ENCODE measurements at regions not wholly inside any gene's neighbourhood (a gene's known extent, or its start where the extent isn't known, plus 50 kb on each side); places are given as distances from the start of the nearest gene placed in this dataset.

DNA sequence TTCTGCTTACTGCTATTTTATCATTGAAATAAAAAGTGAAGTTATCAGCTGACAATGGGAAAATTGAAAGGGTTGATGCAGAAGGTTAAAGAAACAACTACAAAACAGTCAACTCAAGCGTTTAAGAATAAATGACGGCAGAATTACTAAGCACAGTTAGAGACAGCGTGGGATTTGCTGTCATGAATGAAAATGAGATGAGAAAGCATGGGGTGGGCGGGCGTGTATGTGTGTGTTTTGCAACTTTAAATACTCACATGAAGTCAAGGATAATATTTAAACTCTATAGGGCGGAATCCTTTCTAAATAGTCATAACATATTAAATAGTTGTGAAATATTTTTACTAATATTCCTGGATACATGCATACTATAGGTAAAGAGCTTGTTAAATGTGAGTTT, 450.8 kb downstream of the ETV1 start:
- ChIA-PET RAD21 (ENCODE audit: low non-redundant PET in 1 of 2, low total read pairs in 2 of 2, uncharacterized antibody in 2 of 2, unreplicated experiment in 2 of 2) (no interaction called here), CTCF (no interaction called here), POLR2A (no interaction called here)
- H4K20me1 ChIP-seq (ENCODE audit: insufficient read depth) = no peaks in the 10 kb centered on the region
- H3K4me1 ChIP-seq (ENCODE audit: control insufficient read depth in 1 of 2, insufficient read depth in 2 of 2, low read length in 2 of 2) = no peaks in the 10 kb centered on the region
- intact Hi-C loops (cut with micrococcal nuclease) = no loop called here
- no peaks in the 10 kb centered on the region for H3K9me3 ChIP-seq (ENCODE audit: control insufficient read depth in 1 of 2, insufficient read depth in 1 of 2, low read depth in 1 of 2, low read length in 2 of 2)
- H3K79me2 ChIP-seq (ENCODE audit: insufficient read depth, low read length) = no peaks in the 10 kb centered on the region
- no peak overlapping the region for H3K27ac ChIP-seq (ENCODE audit: low read depth, low read length)
- no peaks in the 10 kb centered on the region for H3K36me3 ChIP-seq (ENCODE audit: control insufficient read depth in 1 of 2, insufficient read depth in 2 of 2, low read length in 2 of 2)
- BruUV-seq (replicated peaks) = no TSS peak
- no peak overlapping the region for H3K4me2 ChIP-seq (ENCODE audit: low read length)
- no peak for TF ChIP-seq POLR2A (IDR thresholded peaks at IDR 0.05; ENCODE audit: borderline replicate concordance, extremely low read depth, insufficient read depth, insufficient read length)
- no peak for TF ChIP-seq RAD21 (IDR thresholded peaks at IDR 0.05; ENCODE audit: low read depth)
- TF ChIP-seq, protein P1, sequence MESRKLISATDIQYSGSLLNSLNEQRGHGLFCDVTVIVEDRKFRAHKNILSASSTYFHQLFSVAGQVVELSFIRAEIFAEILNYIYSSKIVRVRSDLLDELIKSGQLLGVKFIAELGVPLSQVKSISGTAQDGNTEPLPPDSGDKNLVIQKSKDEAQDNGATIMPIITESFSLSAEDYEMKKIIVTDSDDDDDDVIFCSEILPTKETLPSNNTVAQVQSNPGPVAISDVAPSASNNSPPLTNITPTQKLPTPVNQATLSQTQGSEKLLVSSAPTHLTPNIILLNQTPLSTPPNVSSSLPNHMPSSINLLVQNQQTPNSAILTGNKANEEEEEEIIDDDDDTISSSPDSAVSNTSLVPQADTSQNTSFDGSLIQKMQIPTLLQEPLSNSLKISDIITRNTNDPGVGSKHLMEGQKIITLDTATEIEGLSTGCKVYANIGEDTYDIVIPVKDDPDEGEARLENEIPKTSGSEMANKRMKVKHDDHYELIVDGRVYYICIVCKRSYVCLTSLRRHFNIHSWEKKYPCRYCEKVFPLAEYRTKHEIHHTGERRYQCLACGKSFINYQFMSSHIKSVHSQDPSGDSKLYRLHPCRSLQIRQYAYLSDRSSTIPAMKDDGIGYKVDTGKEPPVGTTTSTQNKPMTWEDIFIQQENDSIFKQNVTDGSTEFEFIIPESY (IDR thresholded peaks at IDR 0.05; ENCODE audit: extremely low read depth, insufficient replicate concordance, low read length) = no peak
- TF ChIP-seq SP1 (IDR thresholded peaks at IDR 0.05; ENCODE audit: low read depth) = no peak
- no peak for TF ChIP-seq CEBPB (IDR thresholded peaks at IDR 0.05; ENCODE audit: low read depth)
- TF ChIP-seq, protein P2, sequence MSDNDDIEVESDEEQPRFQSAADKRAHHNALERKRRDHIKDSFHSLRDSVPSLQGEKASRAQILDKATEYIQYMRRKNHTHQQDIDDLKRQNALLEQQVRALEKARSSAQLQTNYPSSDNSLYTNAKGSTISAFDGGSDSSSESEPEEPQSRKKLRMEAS (IDR thresholded peaks at IDR 0.05) = no peak
- no peak for TF ChIP-seq ELF1 (IDR thresholded peaks at IDR 0.05; ENCODE audit: borderline replicate concordance, low read depth)
- TF ChIP-seq ZNF274 (IDR thresholded peaks at IDR 0.05; ENCODE audit: low read depth, low read length) = no peak
- no peak for TF ChIP-seq POLR2AphosphoS5 (IDR thresholded peaks at IDR 0.05; ENCODE audit: low read depth, low read length)
- TF ChIP-seq ZFX (IDR thresholded peaks at IDR 0.05) = no peak
- TF ChIP-seq SRF (IDR thresholded peaks at IDR 0.05; ENCODE audit: low read depth) = no peak
- TF ChIP-seq CBX3 (IDR thresholded peaks at IDR 0.05; ENCODE audit: low read depth) = no peak
- TF ChIP-seq EGR1 (IDR thresholded peaks at IDR 0.05; ENCODE audit: low read depth) = no peak
- no peak for TF ChIP-seq FOSL1 (IDR thresholded peaks at IDR 0.05; ENCODE audit: low read depth)
- no peak for TF ChIP-seq SIN3A (IDR thresholded peaks at IDR 0.05; ENCODE audit: low read depth)
- DNase-seq (ENCODE audit: low read depth, low spot score) = no peak
- H3K27me3 ChIP-seq (ENCODE audit: insufficient read depth, low read length) = no peaks in the 10 kb centered on the region
- no peak overlapping the region for H3K9ac ChIP-seq (ENCODE audit: low read length)
- no peak overlapping the region for H2AFZ ChIP-seq (ENCODE audit: low read depth, low read length, poor library complexity, severe bottlenecking)
- no peak for ATAC-seq
- H3K9me2 ChIP-seq (ENCODE audit: insufficient read depth) = no peaks in the 10 kb centered on the region
- no peak overlapping the region for H3K4me3 ChIP-seq (replicated peaks in 1 of 2; ENCODE audit: low read depth in 1 of 2, low read length in 2 of 2)

All from HCT116 (cell line).